COLO829 (cell line): ENCODE measurements at regions not wholly inside any gene's neighbourhood (a gene's known extent, or its start where the extent isn't known, plus 50 kb on each side); places are given as distances from the start of the nearest gene placed in this dataset.
"Not testable (repeated sequence)": the region's sequence is repeated elsewhere in the genome, so short reads cannot be mapped to it uniquely, and the experiment has no call there.

Source experiments
- DNase-seq: peaks from one replicate; pipeline ENCODE4 v3.0.0; 2012; ENCODE audit warnings: low spot score

DNA sequence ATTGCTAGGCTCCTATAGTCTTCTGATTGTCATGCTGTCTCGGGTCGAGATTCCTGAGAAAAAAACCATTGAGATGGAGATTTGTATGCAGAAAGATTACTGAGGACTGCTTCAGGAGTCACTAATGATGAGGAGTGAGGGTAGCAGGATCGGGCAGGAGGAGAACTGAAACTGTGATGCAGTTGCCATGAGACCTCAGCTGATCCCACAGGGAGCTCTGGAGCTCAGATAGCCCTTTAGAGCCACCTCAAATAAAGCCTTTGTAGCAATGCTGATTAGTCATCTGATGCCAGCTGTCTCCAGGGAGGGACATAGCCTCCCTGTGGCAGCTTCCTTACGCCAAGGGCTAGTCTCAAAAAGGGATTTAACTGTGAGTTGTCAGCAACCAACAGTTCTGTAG is 256.9 kb downstream of the DMAC1 start:
- no peak for DNase-seq

DNA sequence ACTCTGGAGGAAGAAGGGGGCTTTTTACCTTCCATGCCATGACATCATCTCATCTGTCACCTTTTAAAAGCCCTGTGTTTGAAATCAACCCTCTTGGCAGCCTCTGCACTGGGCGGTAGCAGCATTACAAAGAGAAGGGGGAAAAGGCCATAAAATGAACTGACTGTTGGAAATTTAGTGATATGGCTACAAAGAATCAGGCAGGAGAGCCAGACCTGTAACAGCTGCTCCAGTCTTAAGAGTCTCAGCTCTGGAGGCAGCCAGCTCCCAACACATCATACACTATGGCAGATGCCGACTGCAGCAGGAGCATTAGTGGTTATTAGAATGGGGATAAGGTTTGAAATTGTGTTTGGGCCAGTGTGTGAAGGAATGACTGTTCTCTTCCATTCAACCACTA is 257.5 kb downstream of the DMAC1 start:
- no peak for DNase-seq

DNA sequence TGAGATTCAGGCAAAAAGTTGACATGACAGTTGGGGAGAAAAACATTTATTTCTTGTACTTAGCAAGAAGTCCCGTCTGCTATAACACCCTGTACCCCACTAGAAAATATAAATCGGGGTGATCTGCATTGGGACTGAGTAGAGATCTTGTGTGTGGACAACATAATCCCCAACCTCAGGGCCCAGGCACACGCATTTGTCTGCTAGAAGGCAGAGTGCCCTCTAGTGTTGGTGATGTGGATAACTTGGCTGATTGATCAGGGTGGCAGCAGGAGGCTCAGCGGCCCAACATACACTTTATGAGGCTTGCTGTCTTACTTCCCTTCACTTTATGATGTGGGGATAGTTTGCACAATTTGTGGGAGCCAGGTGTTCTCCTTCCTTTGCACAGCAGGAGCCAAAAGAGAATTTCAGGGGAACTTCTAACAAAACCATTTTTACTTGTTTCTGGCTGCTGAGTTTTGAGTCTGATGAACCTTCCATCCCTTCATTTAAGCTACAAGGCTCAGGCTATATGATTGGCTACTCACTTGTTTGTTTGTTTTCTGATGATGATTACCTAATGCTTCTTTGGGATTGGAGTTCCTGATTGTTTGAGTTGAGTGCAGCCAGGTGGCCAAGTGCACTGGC is 263.2 kb downstream of the DMAC1 start:
- DNase-seq, result peak; percentile 24

DNA sequence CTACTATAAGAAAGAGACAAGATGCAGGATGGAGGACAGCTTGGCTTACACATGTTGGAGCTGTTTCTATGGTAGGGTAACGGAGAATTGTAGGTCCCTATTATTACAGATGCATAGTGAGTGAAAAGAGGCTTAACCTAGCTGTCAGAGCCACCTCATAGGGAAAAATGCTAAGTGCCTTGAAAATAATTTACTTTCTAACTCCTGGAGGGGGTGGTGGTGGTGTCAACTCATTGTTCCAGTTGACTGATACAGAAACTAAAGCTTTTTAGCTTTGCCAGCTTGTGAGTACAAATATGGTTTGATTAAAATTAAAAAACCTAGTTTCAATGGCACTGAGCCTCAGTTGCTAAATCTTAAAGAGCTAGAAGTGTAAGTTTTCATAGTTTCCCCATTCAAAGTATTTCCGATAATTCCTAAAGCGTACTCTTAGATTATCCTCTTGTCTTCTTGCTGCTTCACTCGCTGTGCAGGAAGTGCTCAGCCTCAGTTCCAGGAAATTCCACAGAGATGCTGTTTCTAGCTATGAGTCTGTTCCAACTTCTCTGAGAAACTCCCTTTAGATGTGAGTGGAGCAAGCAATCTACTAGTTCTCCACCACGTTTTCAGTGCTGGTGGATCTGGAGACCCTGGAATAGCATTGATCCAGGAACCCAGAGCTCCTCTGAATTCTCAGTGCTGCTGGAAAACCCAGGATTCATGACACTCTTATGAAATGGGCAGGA is 265.2 kb downstream of the DMAC1 start:
- DNase-seq, result no peak

DNA sequence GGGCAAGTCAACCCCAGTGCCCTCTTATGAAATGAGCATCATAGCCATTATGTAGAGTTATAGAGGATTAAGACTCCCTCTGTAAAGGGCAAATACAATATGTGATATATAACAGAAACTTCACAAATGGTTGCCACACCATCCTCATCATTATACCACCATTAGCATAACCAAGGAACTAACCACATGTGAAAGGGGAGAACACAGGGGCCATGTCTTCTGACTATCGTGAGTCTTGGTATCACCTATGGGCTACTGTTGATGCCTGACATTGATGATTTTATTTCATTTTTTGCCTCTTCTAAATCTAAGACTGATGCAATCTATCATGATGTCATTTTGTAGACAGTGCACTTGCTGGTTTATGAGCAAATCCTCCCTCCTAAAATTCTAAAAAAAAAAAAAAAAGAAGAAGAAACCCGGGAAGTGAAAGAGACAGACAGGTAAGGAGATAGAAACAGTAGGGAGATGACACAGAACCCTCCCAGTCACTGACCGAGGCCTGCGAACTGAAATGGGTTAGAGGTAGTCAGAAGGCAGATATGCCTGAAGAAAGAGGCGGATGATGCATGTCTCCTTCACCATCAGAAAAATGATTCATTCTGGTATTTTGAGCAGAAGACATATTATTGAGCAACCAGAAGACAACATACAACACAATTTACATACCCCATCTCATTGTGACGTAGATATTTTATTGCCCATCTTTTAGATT is 266.0 kb downstream of the DMAC1 start:
- no peak for DNase-seq

DNA sequence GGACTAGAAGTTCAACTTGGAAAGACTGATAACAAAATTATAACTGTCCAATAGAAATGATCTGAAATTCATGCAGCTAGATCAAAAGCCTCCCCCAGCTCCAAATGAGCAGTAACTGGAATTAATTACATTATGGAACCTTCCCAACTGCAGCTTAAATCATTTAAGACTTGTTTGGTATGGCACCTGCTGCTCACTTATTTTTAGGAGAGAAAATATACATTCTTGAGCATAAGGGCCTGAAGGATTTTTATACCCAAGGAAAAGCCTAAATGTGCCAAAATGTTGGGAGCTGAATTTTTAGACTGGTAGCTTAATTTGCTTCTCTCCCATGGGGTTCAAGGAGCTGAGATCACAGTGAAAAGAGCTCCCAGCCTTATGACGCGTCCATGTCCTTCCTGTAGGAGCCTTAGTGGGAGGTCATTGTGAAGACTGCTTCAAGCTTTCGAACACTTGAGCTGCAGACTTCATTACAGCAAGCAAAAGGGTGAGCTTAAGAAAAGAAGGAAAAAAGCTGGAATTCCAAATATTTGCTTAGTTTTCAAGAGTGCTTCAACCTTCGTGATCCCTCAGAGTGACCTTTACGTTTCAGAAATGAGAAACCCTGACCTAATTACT is 276.0 kb downstream of the DMAC1 start:
- DNase-seq, result no peak

DNA sequence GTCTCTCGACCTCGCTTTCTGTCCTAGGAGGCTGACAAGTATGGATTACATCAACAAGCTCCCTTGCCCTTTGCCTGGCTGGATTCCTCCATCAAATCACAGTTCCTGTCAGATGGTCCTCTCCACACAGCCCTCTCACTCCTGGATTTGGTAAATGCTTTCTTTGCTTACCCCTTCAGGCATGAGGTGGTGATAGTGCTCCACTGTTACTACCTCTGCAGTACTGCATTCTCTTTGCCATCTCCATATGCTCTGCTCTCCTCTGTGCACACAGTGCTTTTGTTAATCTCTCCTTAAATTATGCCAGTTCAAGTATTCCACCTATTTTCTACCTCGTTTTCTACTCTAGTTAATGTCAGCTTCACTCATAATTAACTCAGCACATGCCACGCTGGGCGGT is 279.2 kb downstream of the DMAC1 start:
- DNase-seq, result no peak

DNA sequence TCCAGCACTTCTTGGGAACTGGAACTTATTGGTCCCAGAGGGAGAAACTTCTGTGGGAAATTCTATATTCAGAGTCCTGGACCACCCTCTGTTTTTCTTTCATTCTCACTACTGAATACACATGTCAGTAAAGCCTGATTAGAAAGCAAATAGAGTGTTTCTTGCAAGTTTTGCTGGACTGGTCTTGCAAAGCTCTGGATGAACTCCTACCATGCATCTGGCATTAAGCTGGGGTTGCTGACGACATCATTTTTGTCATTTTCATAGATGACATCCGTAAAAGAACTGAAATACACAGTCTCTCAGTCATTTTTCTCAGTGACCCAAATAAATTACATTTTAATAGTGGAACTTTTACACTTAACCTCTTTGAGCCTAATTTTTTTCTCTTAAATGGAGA is 283.2 kb downstream of the DMAC1 start:
- DNase-seq, result no peak

DNA sequence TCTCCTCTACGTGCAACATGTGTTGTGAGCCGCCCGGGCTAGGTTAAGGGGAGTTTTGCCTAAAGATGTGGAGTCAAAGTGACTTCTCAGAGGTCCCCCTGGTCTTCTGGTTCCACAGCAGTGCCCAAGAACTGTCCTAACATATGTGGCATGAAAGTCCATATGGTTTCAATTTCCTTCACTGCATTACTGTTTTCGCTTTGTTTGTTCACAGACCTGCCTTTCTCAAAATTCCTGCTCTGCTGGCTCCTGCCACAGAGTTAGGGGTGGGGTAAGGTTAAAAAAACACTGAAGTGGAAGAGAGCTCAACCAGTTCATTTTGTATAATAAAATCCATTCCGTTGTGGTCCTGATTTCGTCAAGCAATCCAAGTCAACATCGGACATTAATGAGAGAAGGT is 289.4 kb downstream of the DMAC1 start:
- no peak for DNase-seq

DNA sequence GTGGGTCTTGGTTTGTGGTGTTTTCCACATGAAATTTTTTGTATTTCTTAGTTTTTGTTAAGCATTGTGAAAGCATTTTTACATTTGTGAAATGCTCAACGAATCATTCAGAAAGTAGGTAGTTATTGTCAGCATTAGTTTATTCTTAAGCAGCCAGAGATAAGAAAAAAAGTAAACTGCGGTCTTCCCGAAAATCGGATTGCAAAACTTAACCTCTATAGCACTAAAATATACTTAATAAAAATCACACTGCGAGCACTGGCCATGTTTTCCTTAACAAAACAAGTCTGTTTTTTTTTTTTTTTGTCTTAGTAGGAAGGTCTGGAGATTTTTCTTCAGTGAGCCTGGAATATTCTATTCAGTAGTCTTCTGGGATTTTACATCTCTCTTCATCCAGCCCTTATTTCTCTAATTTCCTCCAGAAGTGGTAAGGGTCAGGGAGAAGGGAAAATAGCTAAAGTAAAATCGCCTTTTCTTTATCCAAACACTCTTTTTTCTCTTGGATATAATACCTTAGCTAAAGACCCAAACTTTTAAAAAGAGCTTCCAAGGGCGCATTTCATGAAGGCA is 289.9 kb downstream of the DMAC1 start:
- no peak for DNase-seq

DNA sequence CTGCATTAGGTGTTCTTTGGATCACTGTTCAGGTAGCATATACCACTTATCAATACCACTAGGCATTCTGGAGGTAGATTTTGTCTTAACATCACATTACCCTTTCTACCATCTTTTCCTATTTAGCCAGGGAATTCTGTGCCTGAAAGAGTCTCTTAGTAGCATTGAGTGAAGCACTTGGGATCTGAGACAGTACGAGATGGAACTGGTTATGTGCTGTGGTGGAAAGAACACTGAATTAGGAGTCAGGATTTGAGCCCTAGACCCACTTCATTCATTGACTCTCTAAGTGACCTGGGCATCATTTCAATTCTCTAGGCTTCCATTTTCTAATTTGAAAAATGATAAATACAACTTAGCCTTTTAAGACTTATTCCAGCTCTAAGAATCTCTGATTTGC is 291.1 kb downstream of the DMAC1 start:
- no peak for DNase-seq

DNA sequence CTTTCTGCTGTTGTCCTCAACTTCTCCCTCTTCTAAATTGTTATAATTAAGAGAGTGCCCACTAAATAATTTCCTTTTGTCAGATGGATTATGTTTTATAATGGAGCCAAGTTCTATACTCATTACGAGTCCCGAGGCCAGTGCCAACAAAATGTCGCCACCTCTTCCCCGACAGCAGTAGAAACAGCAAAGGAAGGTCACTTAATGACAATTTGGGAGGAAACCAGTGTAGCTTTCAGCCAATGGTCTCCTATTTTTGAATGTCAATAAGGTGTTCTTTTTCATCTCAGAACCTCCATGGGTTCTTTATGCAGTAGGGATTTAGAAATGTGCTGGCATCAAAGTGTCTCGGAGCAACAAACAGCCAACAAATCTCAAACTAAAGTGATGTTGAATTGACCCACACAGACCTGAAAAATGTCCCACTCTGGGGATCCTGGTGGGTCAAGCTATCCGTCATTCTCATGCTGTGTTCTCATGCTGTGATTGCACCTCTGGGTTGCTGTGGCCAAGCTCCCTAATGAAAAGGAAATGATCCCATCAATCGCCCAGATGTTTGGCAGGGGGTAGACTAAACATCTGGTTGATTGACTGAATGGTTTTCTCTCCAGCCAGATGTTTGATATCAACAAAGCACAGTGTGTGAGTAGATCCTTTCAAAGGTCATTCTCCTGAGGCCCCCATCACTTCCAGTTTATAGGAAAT is 291.9 kb downstream of the DMAC1 start:
- DNase-seq, result no peak

DNA sequence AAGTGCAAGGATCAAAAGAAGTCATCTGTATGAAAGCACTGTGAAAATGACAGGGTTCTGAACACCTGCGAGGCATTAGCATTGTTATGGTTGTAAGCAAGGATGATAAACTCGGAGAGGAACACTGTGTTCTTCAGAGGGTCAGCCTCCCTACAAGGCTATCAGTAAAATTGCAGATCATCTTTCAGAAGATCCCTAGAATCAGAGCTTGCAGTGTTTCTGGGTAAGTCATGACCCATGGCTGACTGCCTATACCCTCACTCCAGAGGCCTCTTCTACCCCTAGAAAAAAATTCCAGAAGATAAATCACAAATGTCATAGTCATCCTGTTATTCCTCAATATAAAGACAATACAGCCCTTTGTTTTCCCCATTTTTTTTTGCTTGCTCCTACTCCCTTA is 292.6 kb downstream of the DMAC1 start:
- no peak for DNase-seq

DNA sequence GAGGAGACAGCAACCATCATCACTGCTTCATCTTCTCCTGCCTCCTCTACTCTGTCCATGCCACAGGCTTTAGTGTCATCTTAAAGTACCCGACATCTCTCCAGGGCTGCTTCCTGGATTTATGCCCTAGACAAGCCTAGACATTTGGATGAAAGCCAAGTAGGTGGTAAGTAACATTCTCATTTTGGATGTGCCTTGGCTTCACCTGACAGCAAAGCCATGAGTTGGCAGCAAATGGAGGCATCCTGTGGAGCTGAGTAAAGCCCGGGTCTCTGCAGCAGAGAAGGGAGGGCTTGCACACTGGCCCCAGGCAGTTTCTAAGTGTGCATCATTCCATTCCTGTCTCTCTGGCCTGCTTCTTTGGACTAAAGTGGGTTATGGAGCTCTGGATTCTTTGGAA is 299.1 kb downstream of the DMAC1 start:
- DNase-seq, result no peak

DNA sequence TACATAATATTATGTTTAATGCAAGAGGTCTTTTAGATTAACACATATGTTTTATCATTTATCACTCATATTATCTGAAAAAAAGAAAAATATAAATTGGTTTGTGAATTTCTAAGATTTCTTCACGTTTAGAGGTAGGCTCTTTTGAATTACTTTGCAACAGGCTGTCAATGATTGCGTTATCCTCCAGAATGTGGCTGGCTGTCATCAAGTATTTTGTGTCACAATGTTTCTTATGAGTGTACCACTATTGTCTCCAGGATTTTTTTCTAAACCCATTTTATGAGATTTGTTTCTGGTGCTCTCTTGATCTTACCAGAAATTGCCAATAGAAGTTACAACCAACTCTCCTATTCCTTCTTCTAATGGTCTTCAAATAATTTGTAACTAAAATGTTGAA is 307.9 kb downstream of the DMAC1 start:
- DNase-seq, result no peak

DNA sequence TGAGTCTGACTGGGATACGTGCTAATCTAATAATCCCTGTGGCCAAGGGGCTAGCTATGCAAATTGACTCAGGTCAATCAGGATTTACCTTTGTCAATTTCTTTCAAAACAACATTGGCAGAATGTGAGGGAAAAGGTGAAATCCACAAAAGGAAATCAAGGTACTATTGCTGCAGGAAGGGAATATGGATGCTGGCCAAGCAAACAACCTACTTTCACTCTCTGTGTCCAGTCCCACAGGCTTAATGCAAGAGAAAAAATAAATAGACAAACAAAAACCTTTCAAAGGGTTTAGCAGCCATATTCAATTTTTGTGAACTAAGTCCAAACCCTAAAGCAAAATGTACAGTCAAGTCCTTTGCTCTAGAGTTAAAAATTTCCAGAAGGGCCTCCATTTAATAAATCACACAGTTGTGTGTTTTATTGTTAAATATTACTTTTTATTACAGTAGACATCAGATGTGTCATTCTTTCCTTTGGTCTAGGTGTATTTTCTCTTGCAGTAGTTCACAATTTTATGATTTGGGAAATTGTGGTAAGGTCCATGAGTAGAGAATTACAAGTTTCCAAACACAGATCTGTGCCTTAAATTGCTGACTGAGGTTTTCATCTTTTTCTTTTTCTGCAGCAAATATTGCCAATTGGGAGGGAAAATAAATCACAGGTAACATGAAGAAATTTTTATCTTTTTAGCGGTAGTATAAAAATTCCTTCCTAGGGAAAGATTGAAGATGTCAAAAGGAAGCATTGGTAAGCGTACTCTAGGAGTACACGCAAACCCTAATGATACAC is 309.1 kb downstream of the DMAC1 start:
- no peak for DNase-seq

DNA sequence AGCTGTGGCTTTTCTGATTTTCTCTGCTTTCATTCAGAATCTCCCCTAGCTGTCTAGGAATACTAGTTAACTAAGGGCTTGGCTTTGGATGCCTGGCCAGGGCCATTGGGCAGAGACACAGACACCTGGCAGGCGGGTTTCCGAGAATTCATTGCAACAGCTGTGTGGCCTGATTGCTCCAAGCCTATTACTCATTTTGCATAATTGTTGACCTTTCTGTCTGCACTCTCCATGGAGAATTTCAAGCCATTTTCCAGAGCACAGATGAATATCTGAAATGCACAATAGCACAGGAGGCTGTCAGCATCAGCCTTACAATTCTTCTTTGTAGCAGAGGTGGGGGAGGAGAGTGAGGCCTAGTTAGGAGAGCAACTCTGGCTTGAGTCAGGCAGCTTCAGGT is 310.5 kb downstream of the DMAC1 start:
- no peak for DNase-seq

DNA sequence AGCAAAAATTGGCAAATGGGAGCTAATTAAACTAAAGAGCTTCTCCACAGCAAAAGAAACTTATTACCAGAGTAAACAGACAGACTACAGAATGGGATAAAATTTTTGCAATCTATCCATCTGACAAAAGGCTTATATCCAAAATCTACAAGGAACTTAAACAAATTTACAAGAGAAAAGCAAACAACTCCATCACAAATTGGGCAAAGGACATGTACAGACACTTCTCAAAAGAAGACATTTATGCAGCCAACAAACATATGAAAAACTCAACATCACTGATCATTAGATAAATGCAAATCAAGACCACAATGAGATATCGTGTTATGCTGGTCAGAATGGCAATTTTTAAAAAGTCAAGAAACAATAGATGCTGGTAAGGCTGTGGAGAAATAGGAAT is 315.6 kb downstream of the DMAC1 start:
- DNase-seq, result not testable (repeated sequence)

DNA sequence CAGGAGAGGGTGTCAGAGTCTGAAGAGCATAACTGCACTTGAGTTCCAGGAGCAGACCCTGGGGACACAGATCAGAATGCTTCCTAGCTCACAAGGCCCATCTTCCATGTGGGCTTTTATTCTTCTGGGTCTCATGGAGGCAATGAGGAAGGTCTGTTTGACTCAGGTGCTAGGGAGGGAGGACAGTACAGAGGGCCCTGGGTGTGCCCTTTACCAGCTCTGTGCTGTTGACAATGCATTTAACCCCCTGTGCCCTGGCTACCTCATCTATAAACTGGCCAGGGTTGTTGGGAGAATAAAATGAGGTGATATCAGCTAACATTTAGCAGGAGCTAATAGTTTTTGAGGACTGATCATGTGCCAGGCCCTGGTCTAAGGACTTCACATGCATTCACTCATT is 318.0 kb downstream of the DMAC1 start:
- DNase-seq, result no peak

DNA sequence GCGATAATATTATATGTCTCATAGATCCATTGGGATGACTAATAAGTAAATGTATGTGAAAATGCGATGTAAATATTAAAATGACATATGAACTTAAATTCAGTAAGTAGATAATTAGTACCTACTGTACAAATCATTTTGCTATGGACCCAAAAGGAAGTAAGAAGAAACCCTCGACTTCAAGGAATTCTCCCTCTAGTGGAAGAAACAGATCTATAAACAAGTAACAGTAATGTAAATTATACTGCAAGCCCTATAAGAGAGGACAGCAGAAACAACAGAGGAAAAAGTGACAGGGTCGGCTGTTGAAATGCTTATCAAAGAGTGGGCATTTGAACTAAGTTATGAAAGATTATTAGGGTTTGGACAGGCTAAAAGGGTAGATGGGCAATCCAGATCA is 320.3 kb downstream of the DMAC1 start:
- peak; percentile 7 for DNase-seq

DNA sequence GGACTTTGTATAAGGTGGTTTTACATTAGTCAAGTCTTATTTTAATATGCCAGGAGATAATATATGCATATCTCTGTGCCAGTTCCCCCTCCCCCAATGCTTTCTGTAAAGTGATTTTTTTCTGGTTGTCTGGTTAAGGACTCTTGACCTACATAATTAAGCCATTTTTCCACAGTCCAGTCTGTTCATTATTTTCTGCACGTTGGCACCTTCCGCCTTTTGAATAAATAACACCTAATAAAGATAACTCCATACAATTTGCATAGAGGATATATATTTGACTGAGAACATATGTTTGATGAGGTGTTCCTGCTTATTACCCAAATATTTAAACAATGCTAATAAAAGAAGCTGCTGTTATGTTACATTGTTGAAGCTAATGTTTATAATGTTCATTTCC is 320.9 kb downstream of the DMAC1 start:
- DNase-seq, result no peak
